ENCODE measurements at regions not wholly inside any gene's neighbourhood (a gene's known extent, or its start where the extent isn't known, plus 50 kb on each side); places are given as distances from the start of the nearest gene placed in this dataset.

DNA sequence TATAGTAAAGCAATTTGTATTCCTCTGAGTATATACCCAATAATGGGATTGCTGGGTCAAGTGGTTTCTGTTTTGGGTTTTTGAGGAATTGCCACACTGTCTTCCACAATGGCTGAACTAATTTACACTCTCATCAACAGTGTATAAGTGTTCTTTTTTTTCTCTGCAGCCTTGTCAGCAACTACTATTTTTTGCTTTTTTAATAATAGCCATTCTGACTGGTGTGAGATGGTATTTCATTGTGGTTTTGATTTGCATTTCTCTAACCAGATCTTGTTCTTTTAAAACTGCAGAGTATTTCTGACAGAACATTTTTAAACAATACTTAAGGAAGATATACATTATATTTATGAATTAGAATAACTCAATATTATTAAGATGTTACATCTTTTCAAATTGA lies 1140.5 kb upstream of the CNTN5 start:
- no peak overlapping the region for H3K27ac ChIP-seq
- intact Hi-C loops (cut with DNase I; ENCODE audit: low total_unique reads) (no loop called here), in situ Hi-C loops (cut with MboI; ENCODE audit: low pct_ligation_motif_present in 1 of 4, low pct_unique_long_range_greater_than_20kb in 1 of 4, low sequenced_read_pairs in 3 of 4) (no loop called here)
- no peak for DNase-seq
- H3K4me3 ChIP-seq = no peak overlapping the region
- no peaks in the 10 kb centered on the region for H3K36me3 ChIP-seq
- H3K27me3 ChIP-seq = no peaks in the 10 kb centered on the region
- H3K4me1 ChIP-seq = no peaks in the 10 kb centered on the region
- H3K9me3 ChIP-seq = peaks cover 0 to 3% of the 10 kb centered on the region in 2 donors
- TF ChIP-seq EP300 (IDR thresholded peaks at IDR 0.05; ENCODE audit: low read depth) (no peak), POLR2AphosphoS5 (IDR thresholded peaks at IDR 0.05) (no peak), POLR2A (IDR thresholded peaks at IDR 0.05) (no peak)
- TF ChIP-seq, protein P1, sequence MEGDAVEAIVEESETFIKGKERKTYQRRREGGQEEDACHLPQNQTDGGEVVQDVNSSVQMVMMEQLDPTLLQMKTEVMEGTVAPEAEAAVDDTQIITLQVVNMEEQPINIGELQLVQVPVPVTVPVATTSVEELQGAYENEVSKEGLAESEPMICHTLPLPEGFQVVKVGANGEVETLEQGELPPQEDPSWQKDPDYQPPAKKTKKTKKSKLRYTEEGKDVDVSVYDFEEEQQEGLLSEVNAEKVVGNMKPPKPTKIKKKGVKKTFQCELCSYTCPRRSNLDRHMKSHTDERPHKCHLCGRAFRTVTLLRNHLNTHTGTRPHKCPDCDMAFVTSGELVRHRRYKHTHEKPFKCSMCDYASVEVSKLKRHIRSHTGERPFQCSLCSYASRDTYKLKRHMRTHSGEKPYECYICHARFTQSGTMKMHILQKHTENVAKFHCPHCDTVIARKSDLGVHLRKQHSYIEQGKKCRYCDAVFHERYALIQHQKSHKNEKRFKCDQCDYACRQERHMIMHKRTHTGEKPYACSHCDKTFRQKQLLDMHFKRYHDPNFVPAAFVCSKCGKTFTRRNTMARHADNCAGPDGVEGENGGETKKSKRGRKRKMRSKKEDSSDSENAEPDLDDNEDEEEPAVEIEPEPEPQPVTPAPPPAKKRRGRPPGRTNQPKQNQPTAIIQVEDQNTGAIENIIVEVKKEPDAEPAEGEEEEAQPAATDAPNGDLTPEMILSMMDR (IDR thresholded peaks at IDR 0.05) = no peak

DNA sequence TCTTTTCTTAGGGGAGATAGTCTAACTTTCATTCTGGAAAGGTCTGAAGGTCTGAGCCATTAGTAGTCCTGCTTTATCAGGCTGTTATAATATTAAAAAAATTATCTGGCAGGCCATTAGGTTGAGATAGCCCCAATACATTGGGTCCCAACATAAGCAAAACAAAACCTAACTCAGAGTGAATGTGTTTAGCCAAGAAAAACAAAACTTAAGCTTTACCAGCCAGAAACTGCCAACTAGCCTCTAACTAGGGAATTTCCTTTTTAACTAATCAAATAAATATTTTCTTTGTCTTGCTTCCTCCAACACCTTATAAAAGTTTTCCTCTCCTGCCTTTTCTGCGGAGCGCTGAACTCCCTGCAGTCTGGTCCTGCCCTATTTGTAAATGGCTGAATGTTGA lies 1137.7 kb upstream of the CNTN5 start:
- intact Hi-C loops (cut with DNase I; ENCODE audit: low total_unique reads) (no loop called here), in situ Hi-C loops (cut with MboI; ENCODE audit: low pct_ligation_motif_present in 1 of 4, low pct_unique_long_range_greater_than_20kb in 1 of 4, low sequenced_read_pairs in 3 of 4) (no loop called here)
- H3K4me3 ChIP-seq = no peak overlapping the region
- no peaks in the 10 kb centered on the region for H3K4me1 ChIP-seq
- no peak overlapping the region for H3K27ac ChIP-seq
- whole genome bisulfite sequencing, 2 donors (ENCODE audit: low coverage in 1 of 2) = 99 to 100% methylated on average over 2 of the region's 2 CpGs
- H3K27me3 ChIP-seq = no peaks in the 10 kb centered on the region
- H3K9me3 ChIP-seq = peaks cover 0 to 3% of the 10 kb centered on the region in 2 donors
- DNase-seq = no peak
- TF ChIP-seq EP300 (IDR thresholded peaks at IDR 0.05; ENCODE audit: low read depth) = no peak
- no peak for TF ChIP-seq POLR2A (IDR thresholded peaks at IDR 0.05)
- no peak for TF ChIP-seq POLR2AphosphoS5 (IDR thresholded peaks at IDR 0.05)
- TF ChIP-seq, protein P1 (IDR thresholded peaks at IDR 0.05) = no peak
- H3K36me3 ChIP-seq = no peaks in the 10 kb centered on the region

DNA sequence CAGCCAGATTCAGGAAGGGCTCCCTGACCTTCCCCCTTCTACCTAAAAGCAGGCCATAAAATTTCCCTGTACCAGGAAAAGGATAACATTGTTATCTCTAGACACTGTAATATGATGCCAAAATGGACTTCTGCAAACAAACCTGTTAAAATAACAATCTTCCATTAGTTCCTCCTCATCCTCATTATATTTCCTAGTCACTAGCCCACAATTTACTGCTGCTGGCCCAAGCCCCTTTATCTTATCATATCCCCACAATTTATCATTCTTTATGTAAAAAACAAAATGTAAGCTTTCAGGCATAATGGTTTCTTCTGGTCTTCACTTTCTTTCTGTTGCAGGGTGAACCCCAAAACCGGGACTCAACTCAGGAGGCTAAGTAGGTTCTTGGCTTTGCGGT lies 1132.1 kb upstream of the CNTN5 start:
- no peak overlapping the region for H3K4me3 ChIP-seq
- TF ChIP-seq POLR2A (IDR thresholded peaks at IDR 0.05) (no peak), EP300 (IDR thresholded peaks at IDR 0.05; ENCODE audit: low read depth) (no peak), POLR2AphosphoS5 (IDR thresholded peaks at IDR 0.05) (no peak)
- TF ChIP-seq, protein P1 (IDR thresholded peaks at IDR 0.05) = no peak
- in situ Hi-C loops (cut with MboI; ENCODE audit: low pct_ligation_motif_present in 1 of 4, low pct_unique_long_range_greater_than_20kb in 1 of 4, low sequenced_read_pairs in 3 of 4) = no loop called here
- no peaks in the 10 kb centered on the region for H3K9me3 ChIP-seq
- intact Hi-C loops (cut with DNase I; ENCODE audit: low total_unique reads) = no loop called here
- H3K27me3 ChIP-seq = no peaks in the 10 kb centered on the region
- 57 to 74% methylated on average over 2 of the region's 2 CpGs for WGBS, 2 donors (ENCODE audit: low coverage in 1 of 2)
- no peaks in the 10 kb centered on the region for H3K36me3 ChIP-seq
- no peak for DNase-seq
- H3K4me1 ChIP-seq = no peaks in the 10 kb centered on the region
- H3K27ac ChIP-seq = no peak overlapping the region

DNA sequence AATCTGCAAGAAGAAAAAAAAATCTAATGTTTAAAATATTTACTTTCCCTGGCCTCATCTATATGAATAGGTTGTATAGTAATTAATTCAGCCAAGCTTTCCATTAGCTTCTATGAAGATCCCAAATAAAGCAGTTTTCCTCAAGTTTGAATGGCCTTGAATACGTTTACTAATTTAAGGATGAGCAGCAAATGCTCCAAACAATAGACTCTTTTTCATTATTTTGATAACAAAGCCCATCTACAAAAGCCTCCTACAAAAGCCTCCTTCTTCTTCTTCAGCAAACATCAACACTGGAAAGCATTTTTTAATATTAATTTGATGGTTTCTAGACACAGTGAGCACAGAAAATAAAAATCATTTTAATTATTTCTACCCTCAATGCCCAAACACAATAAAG lies 1130.3 kb upstream of the CNTN5 start:
- Histone ChIP-seq H3K27me3 (no peaks in the 10 kb centered on the region), H3K9me3 (no peaks in the 10 kb centered on the region), H3K27ac (no peak overlapping the region), H3K4me3 (no peak overlapping the region), H3K4me1 (no peaks in the 10 kb centered on the region), H3K36me3 (no peaks in the 10 kb centered on the region)
- TF ChIP-seq POLR2A (IDR thresholded peaks at IDR 0.05) (no peak), POLR2AphosphoS5 (IDR thresholded peaks at IDR 0.05) (no peak), EP300 (IDR thresholded peaks at IDR 0.05; ENCODE audit: low read depth) (no peak)
- TF ChIP-seq, protein P1 (IDR thresholded peaks at IDR 0.05) = no peak
- DNase-seq = no peak
- intact Hi-C loops (cut with DNase I; ENCODE audit: low total_unique reads) = no loop called here
- WGBS, 2 donors (ENCODE audit: low coverage in 1 of 2) = 58 to 72% methylated on average over 1 of the region's 1 CpG
- in situ Hi-C loops (cut with MboI; ENCODE audit: low pct_ligation_motif_present in 1 of 4, low pct_unique_long_range_greater_than_20kb in 1 of 4, low sequenced_read_pairs in 3 of 4) = no loop called here
